Kidney glomerular epithelial cell (primary cell): ENCODE measurements at regions not wholly inside any gene's neighbourhood (a gene's known extent, or its start where the extent isn't known, plus 50 kb on each side); places are given as distances from the start of the nearest gene placed in this dataset.

Source experiments
- DNase-seq: peaks from one replicate; lab custom pipeline; 2025; lab: John Stamatoyannopoulos, UW

- no peak for DNase-seq
Measured at GRCh38 chr14:22415605-22415959, 173.4 kb downstream of the DAD1 start.

DNA sequence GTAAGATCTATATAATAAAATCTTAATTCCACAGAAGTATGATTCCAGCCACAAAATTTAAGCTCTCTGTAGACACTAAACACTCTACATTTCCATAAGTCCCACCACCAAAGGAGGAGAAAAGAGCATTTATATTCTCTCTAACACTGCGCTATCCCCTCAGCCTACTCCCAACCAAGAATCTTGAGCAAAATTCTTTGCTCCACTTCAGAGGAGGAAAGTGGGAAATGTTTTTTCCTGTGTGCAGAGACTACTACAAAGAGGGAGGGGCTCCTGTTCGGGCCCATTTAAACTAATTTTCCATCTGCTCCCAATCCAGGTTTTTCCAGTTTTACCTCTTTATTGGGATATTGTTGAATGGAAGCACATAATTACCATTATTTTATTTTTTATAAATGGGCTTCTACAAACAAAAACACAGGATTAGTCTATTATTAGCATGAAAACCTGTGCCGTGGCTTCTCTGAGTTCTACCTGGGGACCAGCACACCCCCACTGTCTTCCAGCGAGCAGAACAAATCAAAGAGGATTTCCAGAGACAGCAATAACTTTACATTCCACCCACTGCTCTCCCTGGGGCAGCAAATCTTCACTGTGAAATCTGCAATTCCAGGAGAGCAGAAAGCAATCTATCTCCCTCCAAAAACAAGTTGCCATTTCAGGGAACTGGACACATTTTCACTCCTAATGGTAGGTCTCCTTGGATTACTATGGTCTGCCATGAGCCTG, 174.0 kb downstream of the DAD1 start:
- no peak for DNase-seq

DNA sequence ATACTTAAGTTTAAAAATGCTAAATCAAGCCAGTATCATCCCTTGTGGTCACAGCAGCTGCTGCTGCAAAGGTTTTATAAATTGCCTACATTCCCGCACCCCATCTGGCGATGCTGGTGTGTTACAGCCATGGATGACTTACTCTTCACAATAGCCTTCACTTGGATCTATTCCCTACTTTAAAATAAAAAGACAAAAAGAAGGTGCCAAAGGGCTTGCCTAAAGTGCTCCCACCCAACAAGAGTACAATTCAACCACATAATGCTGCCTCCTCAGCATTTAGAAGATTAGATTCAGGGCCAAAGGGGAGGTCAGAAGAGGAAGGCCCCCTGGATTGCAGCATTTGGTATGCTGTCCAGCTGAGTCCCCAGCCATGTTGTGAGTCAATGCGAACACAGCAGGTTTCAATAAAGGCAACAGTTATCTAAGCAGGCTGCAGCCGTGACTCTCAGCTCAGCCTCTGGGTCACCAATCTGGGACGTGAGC, 176.1 kb downstream of the DAD1 start:
- DNase-seq = no peak

- DNase-seq = no peak
Measured at GRCh38 chr14:22411398-22412055, 177.5 kb downstream of the DAD1 start.

GRCh38 chr14:22410497-22410896, 178.5 kb downstream of the DAD1 start:
- DNase-seq = no peak

DNA sequence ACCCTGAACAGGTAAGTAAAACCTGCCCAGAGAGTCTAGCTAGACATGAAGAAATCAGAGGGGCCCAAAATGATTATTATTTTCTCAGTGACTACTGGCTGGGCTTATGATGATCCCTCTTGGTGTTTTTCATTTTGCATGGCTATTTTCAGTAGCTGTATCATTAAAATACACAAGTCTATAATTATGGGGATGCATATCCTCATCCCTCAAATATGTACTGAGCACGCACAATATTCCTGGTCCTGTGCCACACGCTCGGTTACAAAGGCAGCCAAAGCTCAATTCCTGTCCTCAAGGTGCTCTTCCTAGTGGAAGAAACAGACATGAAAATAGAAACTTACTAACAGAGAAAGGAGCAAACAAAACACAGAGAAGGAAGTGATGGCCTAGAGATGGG, 180.0 kb downstream of the DAD1 start:
- no peak for DNase-seq

DNA sequence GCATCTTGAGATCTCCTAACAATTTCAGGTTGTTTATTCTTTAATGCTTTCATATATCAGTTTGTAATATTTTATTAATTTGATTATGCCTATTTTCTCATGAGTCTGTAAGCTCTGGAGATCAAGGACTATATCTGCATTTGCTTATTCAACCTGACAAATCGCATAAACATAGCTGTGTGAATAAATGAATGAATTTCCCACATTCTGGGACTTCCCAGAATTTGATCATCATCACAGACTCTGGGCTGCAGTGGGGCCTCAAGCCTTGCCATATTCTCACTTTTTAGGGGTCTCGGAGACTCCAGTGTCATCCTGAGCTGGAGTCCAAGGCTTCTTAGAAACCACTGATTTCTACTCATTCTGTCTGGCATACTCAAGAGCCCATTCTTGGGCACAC, 180.5 kb downstream of the DAD1 start:
- DNase-seq = no peak

- no peak for DNase-seq
Measured at GRCh38 chr14:22407033-22407432, 182.0 kb downstream of the DAD1 start.

GRCh38 chr14:22405201-22405600, 183.8 kb downstream of the DAD1 start:
- DNase-seq = no peak

DNA sequence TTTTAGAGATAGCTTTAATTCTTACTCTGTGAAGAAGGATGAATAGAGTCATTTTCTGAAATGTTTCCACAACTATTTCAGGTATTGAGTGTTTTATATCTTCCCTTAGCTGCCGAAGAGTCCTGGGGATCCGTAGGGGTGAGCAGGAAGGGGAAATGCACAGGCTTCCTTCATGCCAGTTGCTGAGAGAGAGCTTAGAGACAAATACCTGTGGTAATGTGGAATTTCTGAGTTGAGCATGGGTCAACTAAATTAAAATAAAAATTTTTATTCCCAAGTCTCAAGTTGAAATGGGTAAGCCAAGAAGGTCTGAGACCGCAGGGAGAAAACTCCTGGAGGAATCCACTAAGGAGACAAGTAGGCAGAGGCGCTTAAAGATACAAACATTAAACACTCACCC, 185.7 kb downstream of the DAD1 start:
- DNase-seq = no peak

DNA sequence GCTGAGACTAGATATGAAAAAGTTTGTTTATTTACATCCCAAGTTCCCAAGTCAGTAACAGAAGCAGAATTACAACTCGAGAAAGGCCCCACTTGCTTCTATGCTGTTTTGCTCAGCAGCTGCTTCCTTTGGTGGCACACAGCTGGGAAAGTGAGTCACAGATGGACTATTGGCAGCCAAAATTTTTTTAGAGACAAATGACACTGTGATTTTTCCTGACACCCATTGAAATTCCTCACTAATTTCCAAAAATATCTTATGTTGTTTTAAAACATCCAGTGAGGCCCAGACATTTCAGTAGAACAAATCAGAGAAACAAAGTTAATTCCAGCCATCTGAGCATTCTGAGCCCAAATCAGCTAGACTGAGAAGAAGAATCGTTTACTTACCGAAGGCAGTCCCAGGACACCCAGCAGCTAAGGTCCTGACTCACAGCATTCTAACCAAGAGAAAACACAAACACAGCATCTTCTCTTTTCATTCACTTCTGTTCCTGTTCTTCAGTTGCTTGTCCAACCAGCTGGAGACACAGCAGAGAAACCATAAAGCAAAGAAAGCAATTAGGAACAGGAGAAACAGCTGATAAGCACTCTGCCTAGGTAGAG, 188.3 kb downstream of the DAD1 start:
- no peak for DNase-seq

GRCh38 chr14:22399776-22400175, 189.2 kb downstream of the DAD1 start:
- no peak for DNase-seq

DNA sequence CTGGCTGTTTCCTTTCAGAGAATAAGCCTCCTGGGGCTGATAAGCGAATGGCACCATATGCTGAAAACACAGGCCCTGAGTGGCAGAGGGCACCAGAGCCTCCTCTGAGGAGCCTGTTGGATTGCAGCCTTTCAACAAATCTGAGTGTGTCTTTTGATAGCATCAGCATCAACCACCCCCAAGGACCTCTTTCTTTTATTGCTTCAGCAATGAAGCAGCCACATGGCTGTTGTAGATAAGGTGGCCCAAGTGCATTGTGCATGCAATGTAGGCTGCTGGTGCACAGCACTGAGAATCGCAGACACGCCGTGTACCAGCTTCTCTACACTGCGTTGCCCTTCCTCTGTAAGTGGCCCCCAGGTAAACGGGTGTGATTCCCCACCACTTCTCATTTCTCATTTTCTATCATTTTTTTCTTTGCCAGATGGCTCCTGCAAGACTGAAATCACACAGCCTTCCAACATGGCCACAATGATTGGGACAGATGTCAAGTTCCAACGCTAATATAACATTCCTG, 191.7 kb downstream of the DAD1 start:
- DNase-seq = no peak

- DNase-seq = no peak
Measured at GRCh38 chr14:22395803-22396202, 193.2 kb downstream of the DAD1 start.

DNA sequence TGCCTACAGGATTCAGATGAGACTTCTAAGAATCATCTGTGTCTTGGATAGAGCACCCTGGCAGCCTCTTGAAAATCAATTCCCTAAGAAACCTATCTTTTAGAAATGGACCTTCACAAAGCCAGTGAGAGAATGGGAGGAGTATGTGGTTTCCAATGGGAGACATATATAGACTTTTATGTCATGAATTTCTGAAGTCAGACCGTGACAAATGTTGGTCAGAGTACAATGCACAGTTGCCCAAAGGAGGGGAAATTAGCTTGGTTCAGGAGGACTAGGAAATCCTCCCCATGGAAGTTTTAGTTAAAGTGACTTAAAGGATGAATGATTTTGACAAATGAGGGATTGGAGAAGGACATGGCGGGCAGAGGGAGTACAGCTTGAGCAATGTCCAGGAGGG, 194.4 kb downstream of the DAD1 start:
- peak; percentile 28 for DNase-seq

- DNase-seq = no peak
Measured at GRCh38 chr14:22393796-22394195, 195.2 kb downstream of the DAD1 start.

GRCh38 chr14:22391908-22392565, 197.0 kb downstream of the DAD1 start:
- peak; percentile 77 for DNase-seq

DNA sequence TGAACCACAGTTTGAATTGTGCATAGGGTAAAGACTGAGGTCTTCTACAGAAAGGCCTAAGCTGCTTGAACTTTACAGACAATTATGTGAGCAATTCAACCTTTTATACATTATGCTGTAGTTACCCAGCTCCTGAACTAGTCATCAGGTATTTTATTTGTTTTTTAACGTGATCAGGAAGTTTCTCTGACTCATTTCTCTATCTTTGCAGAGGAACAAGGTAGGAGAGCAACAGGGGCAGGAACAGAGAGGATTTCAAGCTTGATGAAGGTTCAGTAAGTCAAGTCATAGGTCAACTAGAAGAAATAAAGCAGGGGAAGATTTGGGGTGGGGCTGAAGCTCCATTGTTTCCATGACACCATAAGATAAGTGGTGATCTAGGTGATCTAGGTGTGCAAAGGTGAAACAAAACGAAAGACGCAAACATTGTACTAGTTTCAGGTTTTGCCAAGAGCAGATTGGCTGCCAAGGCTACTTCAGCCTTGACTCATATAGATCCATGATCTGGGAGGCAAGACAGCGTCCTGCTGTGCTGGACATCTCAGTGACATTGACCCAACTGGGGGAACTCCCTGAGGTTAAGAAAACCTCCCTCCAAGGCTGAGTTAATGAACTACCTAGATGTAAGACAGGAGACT, 198.1 kb downstream of the DAD1 start:
- peak; percentile 29 for DNase-seq

GRCh38 chr14:22390195-22390594, 198.8 kb downstream of the DAD1 start:
- DNase-seq = no peak

DNA sequence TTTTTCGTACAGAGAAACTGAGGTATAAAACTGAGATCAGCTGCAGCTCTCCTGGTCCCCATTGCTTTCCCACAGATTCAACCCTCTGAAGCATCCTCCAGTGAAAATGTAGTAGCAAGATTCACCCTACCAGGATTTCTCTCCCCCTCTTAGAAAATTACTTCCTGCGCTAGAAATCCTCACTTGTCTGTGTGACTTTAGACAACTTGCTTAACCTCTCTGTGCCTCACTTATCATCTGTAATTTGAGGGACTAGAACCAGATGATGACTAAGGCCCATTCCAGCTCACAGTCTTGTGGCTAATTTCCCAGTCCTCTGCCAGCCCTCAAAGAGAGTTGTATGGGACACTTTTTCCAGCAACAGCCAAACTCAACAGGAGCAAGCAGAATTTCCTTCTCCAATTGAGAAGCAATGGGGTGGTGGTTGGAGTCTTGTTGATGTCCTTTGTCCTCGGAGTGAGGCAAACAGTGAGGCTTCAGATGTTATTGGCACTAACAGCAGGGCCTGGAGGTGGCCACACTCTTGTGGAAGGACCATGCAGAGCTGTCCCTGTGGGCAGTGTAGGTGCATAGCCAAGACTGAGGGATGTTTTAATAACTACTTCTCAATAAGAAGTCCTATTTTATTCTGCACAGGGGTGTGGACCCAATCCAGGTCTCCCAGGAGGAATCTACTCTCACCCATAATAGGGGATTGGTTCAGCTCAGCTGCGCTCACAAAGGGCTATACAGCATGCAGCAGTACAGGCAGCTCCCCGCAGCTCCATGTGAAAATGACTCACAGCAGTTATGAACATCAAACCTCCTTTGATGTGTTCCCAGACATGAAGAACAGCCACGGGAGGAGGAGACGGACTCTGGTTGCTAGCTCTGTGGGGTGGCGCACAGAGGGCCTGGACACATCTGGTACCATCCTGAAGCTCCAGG, 200.1 kb downstream of the DAD1 start:
- no peak for DNase-seq

DNA sequence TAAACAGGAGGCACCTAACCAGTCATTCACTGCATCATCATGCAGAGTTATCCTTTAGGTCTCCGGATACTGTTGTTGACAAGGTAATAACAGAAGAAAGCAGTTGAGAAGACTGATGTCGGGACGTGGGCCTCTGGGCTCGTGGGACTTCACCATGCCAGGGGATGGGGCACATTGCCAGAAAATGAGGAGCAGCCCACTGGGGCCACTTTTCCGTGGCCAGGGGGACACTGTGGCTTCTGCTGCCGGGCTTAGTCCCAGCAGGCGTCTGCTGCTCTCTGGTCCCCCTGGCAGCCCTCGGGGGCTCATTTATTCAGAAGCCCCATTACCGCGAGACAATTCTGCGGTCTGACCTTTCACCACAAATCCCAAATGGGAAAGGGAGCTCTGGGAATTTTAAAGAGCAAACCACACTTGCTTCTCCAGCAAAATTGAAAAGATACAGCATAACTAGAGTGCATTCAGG, 201.2 kb downstream of the DAD1 start:
- no peak for DNase-seq
